ENCODE measurements at regions not wholly inside any gene's neighbourhood (a gene's known extent, or its start where the extent isn't known, plus 50 kb on each side); places are given as distances from the start of the nearest gene placed in this dataset.

DNA sequence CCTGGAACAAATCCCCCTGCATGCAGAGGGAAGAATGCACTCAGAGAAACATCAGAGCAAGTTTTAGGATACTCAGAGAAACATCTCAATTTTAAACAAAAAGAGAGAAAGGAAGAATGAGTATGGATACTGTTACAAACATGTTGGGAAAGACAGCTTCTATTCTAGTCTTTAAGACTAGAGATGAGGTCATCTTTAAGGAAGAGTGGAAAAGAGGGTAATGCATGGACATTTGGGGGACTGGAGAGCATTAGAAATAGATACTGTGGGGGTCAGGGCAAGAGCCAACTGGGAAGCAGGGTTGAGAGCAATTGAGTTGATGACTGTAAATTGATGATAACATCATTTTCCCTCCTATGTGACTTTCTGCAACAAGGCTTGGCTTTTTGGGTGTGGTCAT, 431.2 kb downstream of the CDH26 start:
- ATAC-seq = no peak

DNA sequence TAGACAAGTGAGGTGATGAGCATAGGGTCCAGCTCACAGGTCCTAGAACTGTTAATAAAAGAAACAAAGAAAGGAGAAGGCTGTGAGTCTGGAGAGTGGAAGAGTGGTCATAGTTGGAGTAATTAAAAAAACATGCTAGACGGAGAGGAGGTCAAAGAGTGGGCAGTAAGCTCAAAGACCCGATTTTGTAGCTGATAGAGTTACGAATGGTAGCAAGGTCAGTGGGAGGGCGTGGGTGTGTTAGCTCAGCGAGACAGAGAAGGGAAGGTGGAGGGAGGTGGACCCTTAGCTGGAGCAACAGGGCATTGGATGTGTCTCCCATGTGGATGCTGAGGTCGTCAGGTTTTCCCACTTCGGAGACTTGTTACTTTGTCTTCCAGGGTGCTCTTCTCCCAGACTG, 431.7 kb downstream of the CDH26 start:
- H3K4me1 Mint-ChIP-seq (ENCODE audit: low read depth in 2 of 2) = no peaks in the 10 kb centered on the region
- DNase-seq (ENCODE audit: low spot score) = no peak
- ATAC-seq = no peak
- H3K4me3 Mint-ChIP-seq = no peak overlapping the region
- H3K36me3 Mint-ChIP-seq = no peaks in the 10 kb centered on the region
- no peak overlapping the region for H3K27ac Mint-ChIP-seq
- H3K9me3 Mint-ChIP-seq = no peaks in the 10 kb centered on the region
- peaks cover 0 to 7% of the 10 kb centered on the region in 2 donors for H3K27me3 Mint-ChIP-seq

More for the DNA sequence above, 431.2 kb downstream of the CDH26 start:
- Mint-ChIP-seq H3K36me3 (no peaks in the 10 kb centered on the region), H3K4me3 (no peak overlapping the region), H3K4me1 (ENCODE audit: low read depth in 2 of 2) (no peaks in the 10 kb centered on the region), H3K27ac (no peak overlapping the region), H3K9me3 (no peaks in the 10 kb centered on the region), H3K27me3 (peaks cover 0 to 4% of the 10 kb centered on the region in 2 donors)
- no peak for DNase-seq (ENCODE audit: low spot score)

DNA sequence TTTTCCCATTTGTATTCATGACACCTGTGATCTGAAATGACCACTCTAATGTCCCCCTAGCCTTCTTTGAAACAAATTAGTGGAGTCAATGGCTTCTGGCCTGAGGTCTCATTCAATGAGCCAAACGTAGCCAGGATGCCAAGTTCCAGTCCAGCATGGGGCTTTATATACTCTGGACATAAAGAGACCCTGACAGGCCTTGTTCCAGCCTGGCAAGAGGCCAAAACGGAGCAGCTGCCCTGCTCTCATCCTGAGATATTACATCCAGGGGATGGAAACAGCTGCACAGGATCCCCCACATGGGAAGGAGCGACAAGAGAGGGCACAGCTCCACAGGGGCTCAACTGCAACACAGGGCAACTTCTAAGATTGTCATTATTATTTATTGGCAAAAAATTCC, 437.8 kb downstream of the CDH26 start:
- H3K27ac Mint-ChIP-seq = no peak overlapping the region
- no peak for ATAC-seq

DNA sequence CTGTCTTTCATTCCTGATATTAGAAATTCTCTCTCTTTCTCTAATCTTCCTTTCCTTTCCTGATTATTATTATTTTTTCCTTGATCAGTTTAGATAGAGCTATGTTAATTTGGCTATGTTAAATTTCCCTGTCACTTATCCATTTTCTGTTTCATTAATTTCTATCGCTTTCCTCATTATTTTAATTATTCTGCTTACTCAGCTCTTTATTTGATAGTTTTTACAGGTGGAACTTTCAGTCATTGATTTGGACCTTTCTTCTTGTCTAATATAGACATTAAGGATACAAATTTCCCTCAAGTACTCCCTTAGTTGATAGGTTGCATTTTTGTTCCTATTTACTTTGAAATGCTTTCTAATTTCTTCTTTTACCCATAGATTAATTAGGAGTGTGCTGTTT, 442.3 kb downstream of the CDH26 start:
- H3K4me1 Mint-ChIP-seq (ENCODE audit: low read depth in 2 of 2) = no peaks in the 10 kb centered on the region
- no peaks in the 10 kb centered on the region for H3K9me3 Mint-ChIP-seq
- H3K4me3 Mint-ChIP-seq = no peak overlapping the region
- no peak for ATAC-seq
- H3K36me3 Mint-ChIP-seq = no peaks in the 10 kb centered on the region
- no peak overlapping the region for H3K27ac Mint-ChIP-seq
- DNase-seq (ENCODE audit: low spot score) = no peak
- peaks cover 4 to 25% of the 10 kb centered on the region in 2 donors for H3K27me3 Mint-ChIP-seq

More for the DNA sequence above, 437.8 kb downstream of the CDH26 start:
- no peak for DNase-seq (ENCODE audit: low spot score)
- no peaks in the 10 kb centered on the region for H3K9me3 Mint-ChIP-seq
- H3K36me3 Mint-ChIP-seq = no peaks in the 10 kb centered on the region
- H3K4me1 Mint-ChIP-seq (ENCODE audit: low read depth in 2 of 2) = no peaks in the 10 kb centered on the region
- peaks cover 8 to 25% of the 10 kb centered on the region in 2 donors for H3K27me3 Mint-ChIP-seq
- H3K4me3 Mint-ChIP-seq = no peak overlapping the region

DNA sequence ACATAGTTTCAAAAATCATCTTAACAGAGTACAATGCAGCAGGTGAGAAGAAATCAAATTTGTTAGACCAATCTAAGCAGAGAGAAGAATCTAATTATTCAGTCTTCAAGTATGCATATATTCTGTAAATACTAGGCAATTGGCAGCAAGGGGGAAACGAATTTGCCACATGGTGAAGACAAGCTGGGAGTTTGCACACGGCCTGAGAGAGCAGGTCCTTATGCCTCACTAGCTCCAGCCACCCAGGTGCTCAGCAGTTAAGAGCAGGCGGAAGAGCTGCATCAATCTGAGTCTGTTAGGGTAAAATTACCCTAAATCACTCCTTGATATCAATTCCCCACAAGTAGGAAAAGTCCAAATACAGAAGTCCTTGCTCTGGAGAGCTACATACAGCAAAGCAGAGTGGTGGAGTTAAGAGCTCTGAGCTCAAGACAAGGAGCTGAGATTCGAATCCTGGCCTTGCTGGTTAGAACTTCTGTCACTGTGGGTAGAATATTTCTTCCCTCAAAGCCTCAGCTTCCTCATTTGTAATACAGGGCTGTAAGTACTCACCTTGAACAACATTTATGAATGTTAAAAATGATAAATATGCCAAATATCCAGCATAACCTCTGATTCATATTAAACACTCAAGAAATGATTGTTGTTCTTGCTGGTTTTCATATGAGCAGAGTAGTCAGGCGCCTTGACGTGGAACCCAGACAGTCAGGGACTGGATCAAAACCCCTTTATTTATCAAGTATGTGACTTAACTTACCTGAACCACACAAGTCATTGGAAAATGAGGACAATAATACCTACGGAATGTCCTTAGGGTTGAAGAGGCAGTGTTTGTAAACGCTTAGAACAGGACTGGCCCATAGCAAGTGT, 444.2 kb downstream of the CDH26 start:
- no peak for ATAC-seq
- Mint-ChIP-seq H3K27ac (no peak overlapping the region), H3K36me3 (no peaks in the 10 kb centered on the region), H3K4me1 (ENCODE audit: low read depth in 2 of 2) (peaks cover 2% of the 10 kb centered on the region in 2 donors), H3K27me3 (peaks cover 7 to 22% of the 10 kb centered on the region in 2 donors), H3K9me3 (no peaks in the 10 kb centered on the region), H3K4me3 (no peak overlapping the region)
- no peak for DNase-seq (ENCODE audit: low spot score)

DNA sequence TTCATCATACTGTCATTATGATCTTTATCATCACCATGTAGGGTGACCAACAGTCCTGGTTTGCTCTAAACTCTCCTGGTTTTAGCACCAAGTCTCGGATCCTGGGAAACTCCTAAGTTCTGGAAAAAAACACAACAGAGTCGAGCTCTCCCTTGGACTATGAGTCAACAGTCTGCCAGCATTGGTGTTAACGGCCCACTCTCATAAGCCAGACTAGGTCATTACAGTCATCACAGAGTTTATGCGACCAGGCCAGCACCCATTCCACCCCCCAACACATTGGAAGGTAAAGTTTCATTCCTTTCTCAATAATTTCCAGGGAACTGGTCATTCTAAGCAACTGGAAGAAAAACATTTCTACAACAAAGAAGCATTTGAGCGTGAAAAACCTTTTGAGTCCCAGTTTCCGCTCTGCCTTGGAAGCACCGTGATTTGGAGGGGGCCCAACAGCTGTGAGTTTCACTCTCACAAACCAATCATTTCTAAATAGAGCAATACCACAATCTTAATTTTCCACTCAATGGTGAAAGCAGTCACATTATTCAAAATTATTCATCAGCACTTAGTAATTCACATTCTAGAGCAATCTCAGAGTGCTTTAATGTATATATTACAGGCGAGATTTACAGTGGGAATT, 445.0 kb downstream of the CDH26 start:
- Mint-ChIP-seq H3K36me3 (no peaks in the 10 kb centered on the region), H3K27ac (no peak overlapping the region), H3K4me1 (ENCODE audit: low read depth in 2 of 2) (peaks cover 7 to 8% of the 10 kb centered on the region in 2 donors), H3K4me3 (no peak overlapping the region), H3K27me3 (peaks cover 3 to 16% of the 10 kb centered on the region in 2 donors), H3K9me3 (no peaks in the 10 kb centered on the region)
- ATAC-seq = no peak
- DNase-seq (ENCODE audit: low spot score) = no peak

DNA sequence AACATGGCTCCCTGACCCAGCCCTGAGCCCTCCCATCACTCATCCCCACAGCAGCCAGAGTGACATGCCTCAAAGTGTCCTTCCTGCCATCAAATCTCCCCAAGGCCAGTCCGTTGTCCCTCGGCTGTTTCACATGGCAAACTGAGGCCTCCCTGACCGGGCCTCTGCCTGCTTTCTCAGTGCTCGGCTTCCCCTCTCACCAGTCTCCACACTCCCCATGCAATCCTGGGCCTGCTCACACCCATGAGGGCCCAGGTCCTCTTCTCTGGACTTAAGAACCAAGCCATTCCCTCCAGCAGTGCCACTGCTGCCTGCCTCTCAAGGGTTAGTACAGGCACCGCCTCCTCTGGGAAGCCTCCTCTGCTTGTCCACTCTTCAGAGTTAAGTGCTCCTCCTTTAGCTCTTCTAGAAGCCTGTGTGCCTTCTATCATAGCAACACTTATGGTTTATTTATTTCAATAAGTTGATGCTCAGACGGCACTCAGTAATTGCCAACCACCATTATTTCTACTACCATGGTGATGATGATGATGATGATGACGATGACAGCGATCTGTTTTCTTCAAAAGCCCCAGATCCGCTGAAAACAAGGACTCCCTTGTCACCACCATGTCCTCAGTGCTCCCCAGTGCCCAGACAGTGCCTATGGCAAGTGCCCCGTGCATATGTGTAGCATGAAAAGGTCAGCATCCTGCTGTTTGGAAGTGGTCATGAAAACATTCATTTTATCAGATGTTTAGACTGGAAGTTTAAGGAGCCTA, 449.0 kb downstream of the CDH26 start:
- Mint-ChIP-seq H3K27me3 (peaks cover 3 to 7% of the 10 kb centered on the region in 2 donors), H3K4me1 (ENCODE audit: low read depth in 2 of 2) (peaks cover 7 to 8% of the 10 kb centered on the region in 2 donors), H3K27ac (no peak overlapping the region), H3K4me3 (no peak overlapping the region), H3K36me3 (no peaks in the 10 kb centered on the region), H3K9me3 (no peaks in the 10 kb centered on the region)
- no peak for ATAC-seq
- DNase-seq (ENCODE audit: low spot score) = no peak

DNA sequence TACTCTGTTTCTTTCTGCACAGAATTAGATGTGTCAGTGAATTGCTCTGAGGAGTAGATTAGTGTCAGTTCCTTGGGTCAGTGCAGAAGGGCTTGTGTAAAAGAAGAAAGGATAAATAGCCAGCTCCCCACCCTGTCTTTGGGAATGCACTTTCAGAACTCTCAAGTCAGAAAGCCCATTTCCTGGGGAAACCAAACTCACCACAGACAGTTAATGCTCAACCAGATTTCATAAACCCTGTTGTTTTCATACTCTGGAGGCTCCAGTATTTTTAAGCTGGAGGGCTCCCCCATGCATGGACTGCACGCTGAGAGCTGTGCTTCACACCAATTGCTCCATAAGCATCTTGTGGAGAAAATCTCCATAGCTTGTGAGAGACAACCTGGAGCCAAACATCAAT, 449.7 kb downstream of the CDH26 start:
- Mint-ChIP-seq H3K27me3 (peaks cover 3 to 7% of the 10 kb centered on the region in 2 donors), H3K4me3 (no peak overlapping the region), H3K4me1 (ENCODE audit: low read depth in 2 of 2) (peaks cover 7 to 8% of the 10 kb centered on the region in 2 donors), H3K27ac (no peak overlapping the region), H3K36me3 (no peaks in the 10 kb centered on the region), H3K9me3 (no peaks in the 10 kb centered on the region)
- no peak for ATAC-seq
- DNase-seq (ENCODE audit: low spot score) = no peak

DNA sequence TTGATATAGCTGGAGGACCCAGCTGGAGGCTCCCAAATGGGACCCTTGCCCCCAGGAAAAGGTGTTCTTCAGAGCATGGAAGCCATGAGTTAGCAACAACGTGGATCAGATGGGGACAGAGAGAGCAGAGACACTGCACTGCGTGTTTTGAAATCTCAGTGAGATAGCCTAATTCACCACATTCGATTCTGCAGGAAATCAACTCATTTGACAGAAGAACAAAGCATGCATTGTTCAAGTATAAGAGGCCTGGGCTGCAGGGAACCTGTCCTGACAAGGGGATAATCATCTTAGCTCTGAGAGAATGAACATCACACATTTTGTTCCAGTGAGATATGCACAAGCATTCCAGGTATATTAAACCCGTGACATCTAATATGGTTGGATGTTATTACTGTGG, 450.2 kb downstream of the CDH26 start:
- H3K27ac Mint-ChIP-seq = no peak overlapping the region
- no peaks in the 10 kb centered on the region for H3K36me3 Mint-ChIP-seq
- ATAC-seq (no peak), DNase-seq (ENCODE audit: low spot score) (no peak)
- H3K27me3 Mint-ChIP-seq = peaks cover 3 to 7% of the 10 kb centered on the region in 2 donors
- peaks cover 7 to 8% of the 10 kb centered on the region in 2 donors for H3K4me1 Mint-ChIP-seq (ENCODE audit: low read depth in 2 of 2)
- H3K4me3 Mint-ChIP-seq = no peak overlapping the region
- no peaks in the 10 kb centered on the region for H3K9me3 Mint-ChIP-seq

DNA sequence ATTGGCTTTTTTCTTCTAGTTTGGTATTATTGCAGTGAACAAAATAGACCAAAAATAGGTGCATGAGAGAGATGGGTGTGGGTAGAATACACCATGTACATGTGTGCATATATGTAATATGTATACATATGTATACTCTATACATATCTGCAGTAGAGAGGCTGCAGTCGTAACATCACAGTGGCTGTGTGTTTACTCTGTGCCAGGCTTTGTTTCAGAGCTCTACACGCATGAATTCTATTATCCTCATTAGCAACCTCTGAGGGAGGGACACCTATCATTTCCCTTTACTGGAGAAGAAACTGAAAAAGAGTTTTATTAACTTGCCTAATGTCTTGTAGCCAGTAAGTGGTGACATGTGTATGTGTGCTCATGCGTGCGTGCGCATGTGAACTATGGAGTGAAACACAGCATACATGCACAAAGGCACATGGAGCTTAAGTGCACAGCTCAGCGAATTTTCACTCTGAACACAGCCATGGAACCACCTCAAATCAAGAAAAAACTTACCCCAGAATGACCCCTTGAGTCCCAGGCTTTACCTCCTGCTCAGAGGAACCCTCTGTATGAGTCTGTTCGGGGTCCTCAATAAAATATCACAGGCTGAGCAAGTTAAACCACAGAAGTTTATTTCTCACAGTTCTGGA, 452.5 kb downstream of the CDH26 start:
- DNase-seq (ENCODE audit: low spot score) = no peak
- no peak for ATAC-seq
- H3K36me3 Mint-ChIP-seq = no peaks in the 10 kb centered on the region
- no peak overlapping the region for H3K27ac Mint-ChIP-seq
- H3K4me1 Mint-ChIP-seq (ENCODE audit: low read depth in 2 of 2) = peaks cover 7 to 8% of the 10 kb centered on the region in 2 donors
- peaks cover 3 to 16% of the 10 kb centered on the region in 2 donors for H3K27me3 Mint-ChIP-seq
- no peaks in the 10 kb centered on the region for H3K9me3 Mint-ChIP-seq
- no peak overlapping the region for H3K4me3 Mint-ChIP-seq

DNA sequence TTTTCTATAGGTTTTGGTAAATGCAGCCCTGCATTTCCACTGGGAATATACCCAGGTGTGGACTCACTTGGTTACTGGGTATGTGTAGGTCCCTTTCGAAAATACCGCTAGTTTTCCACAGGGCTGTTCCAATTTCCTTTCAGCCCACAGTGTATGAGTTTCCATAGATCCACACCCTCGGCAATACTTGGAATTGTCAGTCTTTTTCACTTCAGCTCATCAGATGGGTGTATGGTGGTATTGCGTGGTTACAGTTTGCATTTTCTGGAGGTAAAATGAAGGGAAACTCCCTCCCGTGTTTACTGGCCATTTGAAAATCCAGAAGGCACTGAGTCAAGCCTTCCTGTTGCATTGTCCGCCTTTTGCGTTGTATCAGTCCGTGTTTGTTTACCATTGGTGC, 453.6 kb downstream of the CDH26 start:
- H3K9me3 Mint-ChIP-seq = no peaks in the 10 kb centered on the region
- H3K4me3 Mint-ChIP-seq = no peak overlapping the region
- DNase-seq (ENCODE audit: low spot score) (no peak), ATAC-seq (no peak)
- H3K27ac Mint-ChIP-seq = no peak overlapping the region
- H3K27me3 Mint-ChIP-seq = peaks cover 3 to 23% of the 10 kb centered on the region in 2 donors
- no peaks in the 10 kb centered on the region for H3K36me3 Mint-ChIP-seq
- peaks cover 7 to 8% of the 10 kb centered on the region in 2 donors for H3K4me1 Mint-ChIP-seq (ENCODE audit: low read depth in 2 of 2)

DNA sequence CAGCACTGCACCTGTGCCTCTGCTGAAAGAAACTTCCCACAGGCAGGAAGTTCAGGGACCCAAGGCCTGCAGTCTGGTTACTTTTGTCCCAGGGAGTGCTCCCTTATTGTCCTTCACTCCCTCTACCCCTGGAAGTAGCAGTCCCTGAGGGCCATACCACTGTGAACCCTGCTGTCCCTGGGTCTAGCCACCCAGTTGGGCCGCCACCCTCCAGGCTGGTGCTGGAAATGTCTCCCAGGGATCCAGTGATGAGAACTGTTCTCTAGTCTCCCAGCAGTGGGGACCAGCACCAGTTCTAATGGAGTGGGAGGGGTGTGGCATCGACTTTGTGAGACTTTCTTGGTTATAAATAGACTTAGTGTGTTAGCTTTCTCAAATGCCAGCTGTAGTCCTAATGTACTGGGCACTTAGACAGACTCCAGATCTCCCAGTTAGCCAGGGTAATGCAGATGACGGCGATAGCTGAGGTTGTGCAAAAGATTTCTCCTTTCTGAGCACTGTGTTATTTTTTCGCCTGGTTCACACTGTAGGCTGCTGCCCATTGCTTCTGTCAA, 462.5 kb downstream of the CDH26 start:
- DNase-seq (ENCODE audit: low spot score) = no peak
- ATAC-seq = no peak
- peaks cover 10 to 34% of the 10 kb centered on the region in 2 donors for H3K27me3 Mint-ChIP-seq
- H3K9me3 Mint-ChIP-seq = no peaks in the 10 kb centered on the region
- H3K36me3 Mint-ChIP-seq = no peaks in the 10 kb centered on the region
- H3K4me3 Mint-ChIP-seq = no peak overlapping the region
- no peak overlapping the region for H3K27ac Mint-ChIP-seq
- H3K4me1 Mint-ChIP-seq (ENCODE audit: low read depth in 2 of 2) = no peaks in the 10 kb centered on the region

DNA sequence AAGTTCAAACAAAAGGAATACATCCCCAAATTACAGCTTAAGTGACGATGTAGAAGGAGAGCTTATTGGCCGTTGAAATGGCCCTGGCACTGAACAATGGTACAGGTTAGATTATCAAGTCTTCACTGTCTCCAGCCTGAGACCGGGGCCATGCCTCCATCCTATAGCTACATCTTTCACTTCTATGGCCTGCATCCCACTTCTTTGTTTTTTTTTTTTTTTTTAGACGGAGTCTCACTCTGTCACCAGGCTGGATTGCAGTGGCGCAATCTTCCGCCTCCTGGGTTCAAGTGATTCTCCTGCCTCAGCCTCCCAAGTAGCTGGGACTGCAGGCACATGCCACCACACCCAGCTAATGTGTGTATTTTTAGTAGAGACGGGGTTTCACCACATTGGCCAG, 464.6 kb downstream of the CDH26 start:
- H3K4me1 Mint-ChIP-seq (ENCODE audit: low read depth in 2 of 2) = no peaks in the 10 kb centered on the region
- H3K36me3 Mint-ChIP-seq = no peaks in the 10 kb centered on the region
- H3K4me3 Mint-ChIP-seq = no peak overlapping the region
- H3K27me3 Mint-ChIP-seq = peaks cover 5 to 17% of the 10 kb centered on the region in 2 donors
- no peak for ATAC-seq
- no peaks in the 10 kb centered on the region for H3K9me3 Mint-ChIP-seq
- no peak for DNase-seq (ENCODE audit: low spot score)
- no peak overlapping the region for H3K27ac Mint-ChIP-seq

Measured in natural killer cell treated with Interleukin-12 subunit alpha and Interleukin-12 subunit beta and Interleukin-15 and Interleukin-18, amount 100 ng/mL, for 72 hours (primary cell).